ENCODE measurements at regions not wholly inside any gene's neighbourhood (a gene's known extent, or its start where the extent isn't known, plus 50 kb on each side); places are given as distances from the start of the nearest gene placed in this dataset.

DNA sequence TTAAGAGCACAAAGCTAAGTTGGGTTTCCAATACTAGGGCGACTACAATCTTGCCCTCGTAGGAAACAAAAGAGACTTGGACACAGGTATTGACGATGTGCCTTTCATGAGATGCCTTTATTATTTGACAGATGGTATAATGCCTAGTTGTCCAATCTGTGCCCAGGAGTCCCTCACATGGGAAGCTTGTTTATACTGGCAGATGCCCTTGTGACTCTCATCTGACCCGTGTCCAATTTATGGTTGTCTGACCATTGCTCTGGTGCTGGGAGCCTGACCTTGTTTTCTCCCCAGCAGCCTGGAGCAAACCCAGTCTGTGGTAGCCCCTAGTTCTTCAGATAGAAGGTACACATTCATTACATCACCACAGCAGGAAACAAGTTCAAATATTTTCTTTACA is 511.7 kb downstream of the AGTPBP1 start:
- ATAC-seq (ENCODE audit: low read depth in 2 of 2) (no peak), DNase-seq (no peak)
- Histone ChIP-seq H3K27me3 (ENCODE audit: control insufficient read depth, insufficient read depth, low read length) (no peaks in the 10 kb centered on the region), H3K36me3 (ENCODE audit: control insufficient read depth, insufficient read depth, low read length) (no peaks in the 10 kb centered on the region), H3K27ac (ENCODE audit: insufficient read depth, low read length, poor library complexity, severe bottlenecking) (no peak overlapping the region), H3K4me3 (ENCODE audit: low read depth, low read length) (no peak overlapping the region), H3K4me1 (ENCODE audit: control insufficient read depth, insufficient read depth, low read length, poor library complexity, severe bottlenecking) (no peaks in the 10 kb centered on the region), H3K9me3 (ENCODE audit: control insufficient read depth in 2 of 2, low read length in 2 of 2) (no peaks in the 10 kb centered on the region)
- Mint-ChIP-seq H3K9me3 (peaks cover 0 to 4% (median 0%) of the 10 kb centered on the region in 7 donors), H3K4me1 (no peaks in the 10 kb centered on the region), H3K4me3 (no peak overlapping the region), H3K27ac (no peak overlapping the region), H3K27me3 (no peaks in the 10 kb centered on the region), H3K36me3 (no peaks in the 10 kb centered on the region)

DNA sequence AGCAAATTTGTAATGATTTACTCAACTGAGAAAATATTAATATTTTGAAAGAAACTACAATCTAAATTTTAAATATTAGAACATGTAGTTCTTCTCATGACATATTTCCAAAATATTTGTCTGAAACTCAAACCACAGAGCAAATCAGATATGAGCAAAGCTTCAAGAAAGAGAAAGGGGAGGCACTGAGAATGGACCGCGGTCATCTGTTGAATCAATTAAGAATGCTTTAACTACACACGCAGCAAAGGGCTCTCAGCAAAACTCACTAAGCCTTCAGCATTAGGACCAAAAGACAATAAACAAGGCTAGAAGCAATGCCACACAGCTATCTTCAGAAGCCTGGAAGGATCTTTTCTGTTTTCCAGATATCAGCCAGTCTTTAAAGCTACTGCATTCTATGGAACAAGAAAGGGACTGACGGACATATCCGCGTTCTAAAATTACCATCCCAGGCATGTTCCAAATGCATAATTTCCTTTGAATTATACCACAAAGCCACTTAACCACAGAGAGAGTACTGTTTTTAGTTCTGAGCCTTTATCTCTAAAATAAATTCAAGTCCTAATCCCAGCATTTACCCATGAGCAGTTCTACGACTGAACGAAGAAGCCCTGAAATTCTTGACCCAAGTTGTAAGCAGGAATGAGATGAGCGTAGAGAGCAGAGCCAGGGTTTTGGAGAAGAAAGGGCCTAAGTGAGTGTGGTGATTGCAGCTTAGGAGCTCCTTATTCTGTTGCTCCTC is 513.5 kb downstream of the AGTPBP1 start:
- H3K9me3 ChIP-seq (ENCODE audit: control insufficient read depth in 2 of 2, low read length in 2 of 2): no peaks in the 10 kb centered on the region
- Mint-ChIP-seq H3K27me3 (no peaks in the 10 kb centered on the region), H3K4me3 (no peak overlapping the region), H3K27ac (no peak overlapping the region), H3K36me3 (no peaks in the 10 kb centered on the region), H3K9me3 (peaks cover 0 to 2% (median 0%) of the 10 kb centered on the region in 7 donors), H3K4me1 (no peaks in the 10 kb centered on the region)
- H3K27ac ChIP-seq (ENCODE audit: insufficient read depth, low read length, poor library complexity, severe bottlenecking): no peak overlapping the region
- ATAC-seq (ENCODE audit: low read depth in 2 of 2): no peak
- H3K36me3 ChIP-seq (ENCODE audit: control insufficient read depth, insufficient read depth, low read length): no peaks in the 10 kb centered on the region
- H3K27me3 ChIP-seq (ENCODE audit: control insufficient read depth, insufficient read depth, low read length): no peaks in the 10 kb centered on the region
- DNase-seq: no peak
- no peaks in the 10 kb centered on the region for H3K4me1 ChIP-seq (ENCODE audit: control insufficient read depth, insufficient read depth, low read length, poor library complexity, severe bottlenecking)
- H3K4me3 ChIP-seq (ENCODE audit: low read depth, low read length): no peak overlapping the region

DNA sequence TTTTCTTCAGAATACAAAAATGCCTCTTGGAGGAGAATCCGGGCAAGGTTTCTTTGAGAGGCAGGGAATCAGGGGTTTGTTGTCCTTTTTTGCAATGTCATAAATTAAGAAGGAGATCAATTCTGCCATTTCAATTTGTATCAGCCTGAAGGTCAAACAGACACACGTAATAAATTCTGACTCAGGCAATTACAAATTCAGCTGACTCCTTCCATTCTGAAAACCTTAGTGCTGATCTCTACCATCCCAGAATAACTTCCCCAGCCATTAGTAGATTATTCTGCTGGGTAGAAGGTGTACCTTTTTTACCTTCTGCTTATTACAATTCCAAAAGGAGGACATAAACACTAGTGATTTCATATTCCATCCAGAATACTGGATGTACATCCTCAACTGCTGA is 516.6 kb downstream of the AGTPBP1 start:
- no peaks in the 10 kb centered on the region for H3K36me3 ChIP-seq (ENCODE audit: control insufficient read depth, insufficient read depth, low read length)
- no peaks in the 10 kb centered on the region for H3K36me3 Mint-ChIP-seq
- H3K4me1 ChIP-seq (ENCODE audit: control insufficient read depth, insufficient read depth, low read length, poor library complexity, severe bottlenecking): no peaks in the 10 kb centered on the region
- no peak for DNase-seq
- no peak overlapping the region for H3K27ac ChIP-seq (ENCODE audit: insufficient read depth, low read length, poor library complexity, severe bottlenecking)
- no peaks in the 10 kb centered on the region for H3K27me3 ChIP-seq (ENCODE audit: control insufficient read depth, insufficient read depth, low read length)
- no peak overlapping the region for H3K27ac Mint-ChIP-seq
- H3K9me3 Mint-ChIP-seq: peaks cover 0 to 4% (median 0%) of the 10 kb centered on the region in 7 donors
- H3K9me3 ChIP-seq (ENCODE audit: control insufficient read depth in 2 of 2, low read length in 2 of 2): no peaks in the 10 kb centered on the region
- no peaks in the 10 kb centered on the region for H3K4me1 Mint-ChIP-seq
- ATAC-seq (ENCODE audit: low read depth in 2 of 2): no peak
- no peaks in the 10 kb centered on the region for H3K27me3 Mint-ChIP-seq
- no peak overlapping the region for H3K4me3 ChIP-seq (ENCODE audit: low read depth, low read length)
- H3K4me3 Mint-ChIP-seq: no peak overlapping the region

DNA sequence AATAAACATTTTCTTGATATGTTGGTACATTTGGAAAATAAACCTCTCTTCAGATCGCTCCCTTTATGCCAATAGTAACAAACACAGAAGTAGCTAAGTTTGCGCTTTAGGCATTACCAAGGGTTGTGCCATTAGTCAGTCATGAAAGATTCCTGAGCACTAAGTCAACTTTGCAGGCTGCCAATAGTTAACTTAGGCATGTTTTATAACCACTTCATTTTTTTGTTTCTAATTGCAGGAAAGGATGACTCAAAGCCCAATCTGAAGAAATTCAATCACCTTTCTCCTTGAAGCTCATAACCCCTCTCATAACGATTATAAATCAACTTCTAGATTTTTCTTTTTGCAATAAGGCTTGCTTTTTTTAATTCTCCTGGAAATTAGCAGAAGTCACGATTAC is 517.0 kb downstream of the AGTPBP1 start:
- Histone ChIP-seq H3K9me3 (ENCODE audit: control insufficient read depth in 2 of 2, low read length in 2 of 2) (no peaks in the 10 kb centered on the region), H3K27me3 (ENCODE audit: control insufficient read depth, insufficient read depth, low read length) (no peaks in the 10 kb centered on the region), H3K4me3 (ENCODE audit: low read depth, low read length) (no peak overlapping the region), H3K27ac (ENCODE audit: insufficient read depth, low read length, poor library complexity, severe bottlenecking) (no peak overlapping the region), H3K36me3 (ENCODE audit: control insufficient read depth, insufficient read depth, low read length) (no peaks in the 10 kb centered on the region), H3K4me1 (ENCODE audit: control insufficient read depth, insufficient read depth, low read length, poor library complexity, severe bottlenecking) (no peaks in the 10 kb centered on the region)
- ATAC-seq (ENCODE audit: low read depth in 2 of 2) (no peak), DNase-seq (no peak)
- no peaks in the 10 kb centered on the region for H3K27me3 Mint-ChIP-seq
- H3K9me3 Mint-ChIP-seq: peaks cover 0 to 4% (median 0%) of the 10 kb centered on the region in 7 donors
- H3K4me1 Mint-ChIP-seq: no peaks in the 10 kb centered on the region
- no peak overlapping the region for H3K27ac Mint-ChIP-seq
- no peak overlapping the region for H3K4me3 Mint-ChIP-seq
- no peaks in the 10 kb centered on the region for H3K36me3 Mint-ChIP-seq

DNA sequence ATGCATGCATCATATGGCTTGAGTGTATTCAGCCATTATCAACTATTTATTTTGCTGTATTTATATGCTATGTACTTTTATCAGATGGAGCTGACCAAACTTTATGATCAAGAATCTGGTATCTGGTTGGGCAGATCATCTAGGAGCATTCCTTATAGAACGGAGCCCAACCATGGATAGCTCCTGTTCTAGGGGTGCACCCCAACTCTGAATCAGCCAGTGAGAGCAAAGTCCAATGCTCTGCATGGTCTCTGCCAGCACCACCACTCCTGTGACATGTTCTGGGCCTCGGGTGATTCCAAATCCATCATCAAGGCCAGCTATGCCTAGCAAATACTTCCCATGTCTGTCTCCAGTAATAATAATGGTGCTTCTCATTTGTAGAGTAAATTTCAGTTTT is 517.5 kb downstream of the AGTPBP1 start:
- Histone ChIP-seq H3K4me1 (ENCODE audit: control insufficient read depth, insufficient read depth, low read length, poor library complexity, severe bottlenecking) (no peaks in the 10 kb centered on the region), H3K4me3 (ENCODE audit: low read depth, low read length) (no peak overlapping the region), H3K36me3 (ENCODE audit: control insufficient read depth, insufficient read depth, low read length) (no peaks in the 10 kb centered on the region), H3K27me3 (ENCODE audit: control insufficient read depth, insufficient read depth, low read length) (no peaks in the 10 kb centered on the region), H3K27ac (ENCODE audit: insufficient read depth, low read length, poor library complexity, severe bottlenecking) (no peak overlapping the region), H3K9me3 (ENCODE audit: control insufficient read depth in 2 of 2, low read length in 2 of 2) (no peaks in the 10 kb centered on the region)
- no peak overlapping the region for H3K27ac Mint-ChIP-seq
- DNase-seq (no peak), ATAC-seq (ENCODE audit: low read depth in 2 of 2) (no peak)
- no peaks in the 10 kb centered on the region for H3K4me1 Mint-ChIP-seq
- no peaks in the 10 kb centered on the region for H3K36me3 Mint-ChIP-seq
- H3K9me3 Mint-ChIP-seq: peaks cover 0 to 4% (median 0%) of the 10 kb centered on the region in 7 donors
- H3K27me3 Mint-ChIP-seq: no peaks in the 10 kb centered on the region
- H3K4me3 Mint-ChIP-seq: no peak overlapping the region

DNA sequence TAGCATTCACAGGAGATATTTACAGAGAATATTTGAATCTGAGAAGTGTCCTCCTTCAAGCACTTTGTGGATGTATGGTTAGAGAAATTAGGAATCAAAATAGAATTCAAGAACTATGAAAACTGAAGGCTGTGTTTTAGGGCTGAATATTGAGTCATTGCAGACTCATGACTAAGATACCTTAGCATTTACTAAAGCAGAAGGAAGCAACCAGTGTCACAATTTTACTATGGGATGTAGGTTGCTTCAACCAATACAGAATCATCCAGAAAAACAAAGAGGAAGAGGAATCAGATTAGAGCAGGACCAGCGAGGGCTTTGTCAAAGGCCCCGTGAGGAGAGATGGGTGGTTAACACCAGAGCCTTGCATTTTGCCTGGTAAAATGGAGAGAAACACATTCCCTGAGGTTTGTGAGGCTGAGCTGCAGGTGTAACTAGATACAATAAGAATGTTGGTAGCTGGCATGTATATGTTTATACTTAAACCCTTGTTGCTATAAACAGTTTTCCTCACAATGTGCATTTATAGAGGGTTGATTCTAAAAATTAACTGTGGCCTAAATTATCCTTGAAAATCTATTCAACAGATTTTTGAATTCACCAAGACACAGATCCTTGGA is 518.1 kb downstream of the AGTPBP1 start:
- Mint-ChIP-seq H3K4me1 (no peaks in the 10 kb centered on the region), H3K36me3 (no peaks in the 10 kb centered on the region), H3K9me3 (peaks cover 0 to 4% (median 0%) of the 10 kb centered on the region in 7 donors), H3K27ac (no peak overlapping the region), H3K4me3 (no peak overlapping the region), H3K27me3 (no peaks in the 10 kb centered on the region)
- Histone ChIP-seq H3K4me3 (ENCODE audit: low read depth, low read length) (no peak overlapping the region), H3K36me3 (ENCODE audit: control insufficient read depth, insufficient read depth, low read length) (no peaks in the 10 kb centered on the region), H3K27ac (ENCODE audit: insufficient read depth, low read length, poor library complexity, severe bottlenecking) (no peak overlapping the region), H3K27me3 (ENCODE audit: control insufficient read depth, insufficient read depth, low read length) (no peaks in the 10 kb centered on the region), H3K9me3 (ENCODE audit: control insufficient read depth in 2 of 2, low read length in 2 of 2) (no peaks in the 10 kb centered on the region), H3K4me1 (ENCODE audit: control insufficient read depth, insufficient read depth, low read length, poor library complexity, severe bottlenecking) (no peaks in the 10 kb centered on the region)
- no peak for ATAC-seq (ENCODE audit: low read depth in 2 of 2)
- no peak for DNase-seq

DNA sequence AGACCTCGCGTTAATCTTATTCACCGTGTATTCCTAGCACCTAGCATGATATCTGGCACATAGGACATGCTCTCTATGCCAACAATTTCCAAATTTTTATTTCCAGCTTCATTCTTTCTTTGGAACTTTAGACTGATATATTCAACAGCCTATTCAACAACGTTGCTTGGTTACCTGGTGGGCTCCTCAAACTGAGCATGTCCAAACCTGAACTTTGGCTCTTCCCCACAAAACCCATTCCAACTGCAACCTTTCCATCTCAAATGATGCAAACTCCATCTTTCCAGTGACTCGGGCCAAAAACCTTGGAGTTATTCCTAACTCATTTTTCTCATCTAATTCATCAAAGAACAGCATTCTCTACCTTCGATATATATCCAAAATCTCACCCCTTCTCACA is 525.2 kb downstream of the AGTPBP1 start:
- no peaks in the 10 kb centered on the region for H3K4me1 ChIP-seq (ENCODE audit: control insufficient read depth, insufficient read depth, low read length, poor library complexity, severe bottlenecking)

DNA sequence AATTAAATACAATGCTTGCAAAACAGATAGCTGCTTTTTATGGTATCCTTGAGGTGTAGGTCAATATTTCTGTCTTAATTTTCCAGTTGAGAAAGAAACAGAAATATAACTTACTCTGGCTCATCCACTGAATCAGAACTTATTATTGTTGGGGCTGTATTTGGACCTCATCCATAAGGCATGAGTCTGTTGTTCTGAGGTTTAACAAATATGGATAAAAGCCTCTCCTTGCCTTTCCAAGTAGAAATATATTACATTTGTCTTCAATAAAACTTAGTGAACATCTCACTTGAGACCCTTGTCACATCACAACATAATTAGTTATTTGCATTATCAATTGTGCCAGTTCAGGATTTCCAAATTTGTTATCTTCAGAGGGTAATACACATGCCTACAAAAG is 525.8 kb downstream of the AGTPBP1 start:
- H3K36me3 Mint-ChIP-seq: no peaks in the 10 kb centered on the region
- Histone ChIP-seq H3K27me3 (ENCODE audit: control insufficient read depth, insufficient read depth, low read length) (no peaks in the 10 kb centered on the region), H3K36me3 (ENCODE audit: control insufficient read depth, insufficient read depth, low read length) (no peaks in the 10 kb centered on the region), H3K27ac (ENCODE audit: insufficient read depth, low read length, poor library complexity, severe bottlenecking) (no peak overlapping the region), H3K4me1 (ENCODE audit: control insufficient read depth, insufficient read depth, low read length, poor library complexity, severe bottlenecking) (no peaks in the 10 kb centered on the region), H3K4me3 (ENCODE audit: low read depth, low read length) (no peak overlapping the region), H3K9me3 (ENCODE audit: control insufficient read depth in 2 of 2, low read length in 2 of 2) (no peaks in the 10 kb centered on the region)
- peaks cover 0 to 3% (median 0%) of the 10 kb centered on the region in 7 donors for H3K9me3 Mint-ChIP-seq
- no peak for ATAC-seq (ENCODE audit: low read depth in 2 of 2)
- no peaks in the 10 kb centered on the region for H3K27me3 Mint-ChIP-seq
- no peak overlapping the region for H3K4me3 Mint-ChIP-seq
- DNase-seq: no peak
- H3K27ac Mint-ChIP-seq: no peak overlapping the region
- H3K4me1 Mint-ChIP-seq: no peaks in the 10 kb centered on the region

More for the DNA sequence above, 525.2 kb downstream of the AGTPBP1 start:
- Mint-ChIP-seq H3K9me3 (peaks cover 0 to 3% (median 0%) of the 10 kb centered on the region in 7 donors), H3K27ac (no peak overlapping the region), H3K27me3 (no peaks in the 10 kb centered on the region), H3K4me1 (no peaks in the 10 kb centered on the region), H3K4me3 (no peak overlapping the region), H3K36me3 (no peaks in the 10 kb centered on the region)
- H3K27me3 ChIP-seq (ENCODE audit: control insufficient read depth, insufficient read depth, low read length): no peaks in the 10 kb centered on the region
- DNase-seq: no peak
- H3K36me3 ChIP-seq (ENCODE audit: control insufficient read depth, insufficient read depth, low read length): no peaks in the 10 kb centered on the region
- H3K4me3 ChIP-seq (ENCODE audit: low read depth, low read length): no peak overlapping the region
- no peak for ATAC-seq (ENCODE audit: low read depth in 2 of 2)
- no peaks in the 10 kb centered on the region for H3K9me3 ChIP-seq (ENCODE audit: control insufficient read depth in 2 of 2, low read length in 2 of 2)
- H3K27ac ChIP-seq (ENCODE audit: insufficient read depth, low read length, poor library complexity, severe bottlenecking): no peak overlapping the region
